NCI-H1694 treated with DMSO at 0.1 percent for 48 hours (cell line): ENCODE measurements at regions not wholly inside any gene's neighbourhood (a gene's known extent, or its start where the extent isn't known, plus 50 kb on each side); places are given as distances from the start of the nearest gene placed in this dataset.
"Not testable (repeated sequence)": the region's sequence is repeated elsewhere in the genome, so short reads cannot be mapped to it uniquely, and the experiment has no call there.

Experiments
- DNase-seq: peaks from one replicate; lab custom pipeline; 2025; lab: John Stamatoyannopoulos, UW

DNA sequence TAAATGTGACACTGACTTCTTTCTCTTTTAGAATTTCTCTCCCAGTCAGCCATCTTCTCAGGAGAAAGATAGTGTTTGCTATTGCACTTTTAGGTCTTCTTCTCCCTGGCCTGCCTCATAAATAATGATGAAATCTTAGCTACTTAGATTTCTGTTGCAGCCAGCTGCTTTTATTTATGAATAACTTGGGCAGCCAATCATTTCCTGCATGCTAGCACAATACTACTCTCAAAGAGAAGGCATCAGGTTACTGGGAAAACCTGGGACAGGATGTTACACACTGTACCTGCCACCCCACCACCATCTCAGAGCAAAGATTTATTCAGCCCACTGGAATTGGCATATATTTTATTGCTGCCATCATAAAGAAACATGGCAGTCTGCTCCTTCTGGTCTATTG, 266.6 kb downstream of the PRELID2 start:
- DNase-seq = no peak

DNA sequence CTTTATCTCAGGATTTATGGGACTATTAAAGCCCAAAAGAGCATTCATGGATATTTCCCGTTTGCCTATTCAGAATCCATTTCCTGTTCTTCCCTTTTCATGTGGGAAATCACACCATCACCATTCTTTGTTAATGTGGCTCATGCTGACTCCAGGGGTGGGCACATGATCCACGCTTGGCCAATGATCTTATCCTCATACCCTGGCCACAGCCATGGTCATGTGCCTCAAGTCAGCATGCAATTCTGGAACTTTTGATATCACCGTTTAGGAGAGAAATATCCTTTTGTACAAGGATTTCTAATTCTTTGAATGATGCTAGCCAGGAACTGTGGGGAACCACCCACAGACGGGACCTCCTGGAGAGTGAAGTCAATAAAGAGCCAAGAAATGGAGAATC, 272.2 kb downstream of the PRELID2 start:
- DNase-seq = no peak

DNA sequence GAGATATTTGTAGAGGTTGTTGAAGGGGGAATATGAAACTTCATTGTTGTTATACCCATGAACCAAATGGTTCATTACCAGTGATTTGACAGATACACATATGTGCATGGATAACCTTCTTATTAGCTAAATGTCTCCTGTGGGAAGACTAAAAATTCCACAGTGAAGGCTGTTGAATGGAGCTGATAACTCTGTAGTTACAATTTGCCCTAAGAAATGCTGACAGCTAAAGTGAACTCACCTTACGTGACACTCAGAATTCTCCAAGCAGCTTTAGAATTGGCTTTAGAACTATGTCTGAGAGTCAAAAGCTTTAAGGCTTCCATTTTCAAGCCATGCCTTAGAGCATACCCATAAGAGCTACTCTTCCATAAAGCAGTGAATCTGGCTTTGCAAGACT, 276.9 kb downstream of the PRELID2 start:
- no peak for DNase-seq

DNA sequence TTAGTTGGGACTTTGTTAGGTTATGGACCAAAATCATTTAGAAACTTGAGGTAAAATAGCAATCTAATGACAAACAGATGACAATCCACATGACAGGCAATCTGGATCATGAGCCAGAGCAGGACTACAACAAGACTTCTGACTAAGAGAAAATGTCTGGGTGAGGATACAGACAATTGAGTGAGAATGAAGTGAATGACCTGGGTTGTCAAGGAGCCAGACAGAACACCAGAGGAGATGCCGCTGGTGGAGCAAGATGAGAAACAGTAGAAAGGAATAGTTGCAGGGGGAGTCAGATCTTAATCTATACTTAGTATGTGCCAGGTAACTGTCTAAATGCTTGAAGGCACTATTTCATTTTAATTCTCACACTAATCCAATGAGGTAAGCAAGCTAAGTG, 277.8 kb downstream of the PRELID2 start:
- DNase-seq = no peak

- DNase-seq = no peak
Observed at GRCh38 chr5:145554399-145554798, 280.7 kb downstream of the PRELID2 start.

DNA sequence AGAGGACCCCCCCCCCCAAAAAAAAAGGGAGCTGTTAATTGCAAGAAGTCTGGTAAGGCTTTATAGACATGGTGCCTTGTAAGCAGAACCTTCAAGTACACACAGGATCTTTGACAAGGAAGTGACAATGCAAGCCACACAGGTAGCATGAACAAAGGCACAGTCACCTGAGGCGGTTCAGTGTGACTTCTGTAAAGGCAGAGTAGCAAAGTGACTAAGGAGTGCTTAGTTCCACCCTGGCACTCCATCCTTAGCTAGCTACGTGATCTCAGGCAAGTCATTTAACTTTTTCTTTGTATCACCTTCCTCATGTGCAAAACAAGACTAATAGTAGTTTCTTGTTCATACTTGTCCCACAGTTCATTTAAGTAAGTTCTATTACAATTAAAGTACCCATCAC, 282.0 kb downstream of the PRELID2 start:
- DNase-seq = no peak

GRCh38 chr5:145551714-145552113, 283.4 kb downstream of the PRELID2 start:
- no peak for DNase-seq

- no peak for DNase-seq
Observed at GRCh38 chr5:145548097-145548496, 287.0 kb downstream of the PRELID2 start.

- DNase-seq = no peak
Observed at GRCh38 chr5:145544401-145544800, 290.7 kb downstream of the PRELID2 start.

- DNase-seq = no peak
Observed at GRCh38 chr5:145543968-145544367, 291.2 kb downstream of the PRELID2 start.

DNA sequence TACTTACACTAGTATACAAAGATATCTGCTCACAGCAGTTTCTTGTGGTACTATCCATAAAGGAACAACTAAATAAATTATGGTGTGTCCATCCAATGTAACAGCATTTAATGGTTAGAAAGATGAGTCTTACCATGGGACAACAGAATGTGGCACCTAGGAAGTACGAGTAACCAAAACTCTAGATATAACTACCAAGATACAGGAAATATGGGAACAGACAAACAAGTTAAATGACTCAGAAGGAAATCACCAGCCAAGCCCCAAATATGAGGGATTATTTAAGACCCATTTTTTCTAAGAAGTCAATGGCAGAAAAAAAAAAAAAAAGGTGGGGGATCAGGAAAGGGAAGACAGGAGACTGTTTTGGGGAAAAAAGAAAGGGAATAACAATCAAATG, 294.8 kb downstream of the PRELID2 start:
- no peak for DNase-seq

- no peak for DNase-seq
Observed at GRCh38 chr5:145539201-145539600, 295.9 kb downstream of the PRELID2 start.

DNA sequence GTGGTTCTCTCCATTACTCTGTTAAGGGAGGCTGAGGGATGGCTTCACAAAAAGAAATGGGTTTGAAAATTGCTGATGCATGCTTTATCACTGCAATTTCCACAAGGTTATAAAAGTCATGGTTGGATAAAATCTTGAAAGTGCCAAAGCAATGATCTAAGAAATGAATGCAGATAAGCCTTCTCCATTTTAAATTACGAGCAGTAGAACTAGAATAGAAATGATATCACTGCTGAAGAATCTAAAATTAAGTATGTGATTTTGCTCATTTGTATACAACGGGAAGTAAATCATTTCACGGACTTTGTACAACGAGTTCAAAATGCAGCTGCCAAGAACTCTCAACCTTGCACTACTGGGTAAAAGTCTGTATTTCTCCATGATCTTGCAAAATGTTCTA, 299.0 kb downstream of the PRELID2 start:
- DNase-seq = no peak

DNA sequence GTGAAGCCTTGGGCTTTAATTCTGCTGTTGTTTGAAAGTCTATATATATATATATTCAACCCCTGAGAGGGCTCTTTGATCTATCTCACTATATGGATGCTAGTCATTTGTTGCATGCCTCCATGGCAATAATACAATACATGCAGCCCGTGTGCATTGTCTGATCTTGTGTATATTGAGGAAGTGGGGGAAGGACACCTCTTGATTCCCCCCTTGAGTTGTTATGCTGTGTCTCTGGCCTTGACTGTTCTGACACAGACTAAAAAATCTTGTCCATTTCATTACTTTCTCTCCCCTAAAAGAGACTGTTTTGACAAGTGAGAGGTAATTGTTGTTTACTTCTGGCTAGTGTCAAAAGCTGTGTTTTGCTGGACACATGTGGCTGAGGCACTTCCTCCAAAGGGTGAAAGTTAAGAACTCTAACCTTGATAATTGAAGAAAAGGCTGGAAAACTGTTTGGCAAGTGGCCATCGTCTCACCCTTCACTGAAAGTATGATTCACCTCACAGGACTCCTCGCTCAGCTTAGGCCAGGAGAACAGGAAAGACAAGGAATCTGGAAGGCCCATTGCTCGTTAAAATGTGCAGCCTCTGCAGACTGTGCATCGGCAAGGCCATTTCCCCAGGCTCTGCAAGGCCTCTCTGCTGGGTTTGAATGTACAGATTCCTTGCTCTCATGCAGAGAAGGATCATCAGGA, 304.0 kb downstream of the PRELID2 start:
- no peak for DNase-seq

- no peak for DNase-seq
Observed at GRCh38 chr5:145521523-145521922, 313.6 kb downstream of the PRELID2 start.

- no peak for DNase-seq
Observed at GRCh38 chr5:145521066-145521465, 314.1 kb downstream of the PRELID2 start.

DNA sequence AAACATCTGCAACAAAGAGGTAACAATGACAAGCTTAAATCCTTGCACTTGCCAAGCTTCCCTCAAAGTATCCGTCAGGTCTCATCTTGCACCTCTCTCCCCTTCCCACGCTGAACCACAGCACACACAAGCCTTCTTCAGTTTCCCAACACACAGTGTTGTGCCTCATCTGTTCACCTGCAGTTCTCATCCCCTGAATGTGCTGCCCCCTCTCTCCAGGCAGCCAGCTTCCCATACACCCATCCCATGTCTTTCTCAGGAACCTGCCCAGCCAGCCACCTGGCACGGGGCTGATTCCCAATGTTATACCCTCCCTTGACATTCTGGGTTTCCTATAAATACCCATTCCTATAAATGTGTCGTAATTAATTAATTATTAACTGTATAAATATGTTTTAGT, 314.8 kb downstream of the PRELID2 start:
- no peak for DNase-seq

- DNase-seq = not testable (repeated sequence)
Observed at GRCh38 chr5:145517588-145517987, 317.6 kb downstream of the PRELID2 start.

GRCh38 chr5:145511351-145511750, 323.8 kb downstream of the PRELID2 start:
- no peak for DNase-seq

DNA sequence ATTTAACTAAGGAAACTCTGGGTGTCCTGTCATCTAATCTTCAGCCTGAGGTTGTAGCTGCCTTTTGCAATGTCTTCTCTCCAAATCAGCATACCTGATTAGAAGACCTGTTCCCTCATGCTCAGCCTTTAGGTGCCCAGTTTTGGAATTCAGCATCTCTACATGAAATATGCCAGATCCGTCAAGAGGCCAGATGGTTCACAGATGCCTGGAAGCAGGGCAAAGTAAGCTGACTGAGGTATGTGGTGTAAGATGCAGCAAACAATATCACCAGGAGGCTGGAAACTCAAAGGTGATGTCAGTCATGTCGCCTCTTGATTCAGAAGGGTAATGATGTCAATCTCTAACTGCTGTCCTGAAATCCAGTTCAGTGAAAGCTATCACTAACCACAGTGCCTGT, 324.4 kb downstream of the PRELID2 start:
- no peak for DNase-seq

DNA sequence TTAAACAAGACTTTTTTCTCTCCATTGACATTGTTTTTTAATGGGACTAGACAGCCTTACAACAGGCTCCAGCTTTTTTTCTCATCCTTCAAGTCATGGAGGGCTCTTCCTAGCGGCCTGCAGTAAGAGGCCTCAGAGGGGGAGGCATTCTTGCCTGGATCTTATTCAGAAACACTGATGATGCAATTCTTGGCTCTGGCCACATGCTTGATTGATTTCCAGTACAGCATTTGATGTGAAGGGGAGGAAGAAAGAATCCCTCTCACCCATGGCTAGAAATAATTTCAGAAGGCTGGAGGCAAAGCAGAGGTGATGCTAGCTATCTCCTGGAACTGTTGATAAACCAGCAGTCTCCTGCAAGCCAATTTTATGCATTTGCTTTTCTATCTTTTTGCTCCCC, 324.8 kb downstream of the PRELID2 start:
- DNase-seq = no peak

- no peak for DNase-seq
Observed at GRCh38 chr5:145509336-145510136, 325.6 kb downstream of the PRELID2 start.

DNA sequence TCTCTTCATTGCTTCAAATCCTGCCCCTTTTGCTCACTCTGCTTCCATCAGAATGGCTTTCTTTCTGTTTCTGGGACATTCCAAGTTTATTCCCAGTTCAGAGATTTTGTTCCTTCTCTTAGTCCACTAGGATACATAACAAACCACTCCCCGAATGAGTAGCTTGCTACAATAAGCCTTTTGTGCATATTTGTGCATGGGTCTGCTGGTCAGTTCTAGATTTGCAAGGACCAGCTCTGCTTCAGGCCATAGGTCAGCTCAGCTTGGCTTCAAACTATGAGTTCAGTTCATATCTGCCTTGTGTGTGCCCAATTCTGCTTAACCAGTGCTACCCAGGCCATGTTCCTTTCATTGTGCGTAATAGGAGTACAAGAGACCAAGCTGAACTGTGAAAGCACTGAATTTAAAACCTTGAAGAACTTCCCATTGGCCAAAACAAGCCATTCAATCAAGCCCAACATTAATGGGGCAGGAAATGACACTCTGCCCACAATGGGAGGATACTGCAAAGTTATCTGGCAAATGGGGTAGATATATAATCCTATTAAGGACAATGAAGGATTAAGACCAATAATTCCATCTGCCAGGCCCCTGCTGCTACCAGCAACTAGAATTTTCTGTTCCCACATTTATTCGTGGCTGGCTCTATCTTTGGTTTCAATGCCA, 328.8 kb downstream of the PRELID2 start:
- DNase-seq = no peak
